GM18868 (cell line): ENCODE measurements at regions not wholly inside any gene's neighbourhood (a gene's known extent, or its start where the extent isn't known, plus 50 kb on each side); places are given as distances from the start of the nearest gene placed in this dataset.

Experiments used
- ATAC-seq: cut with Tn5 transposase; IDR thresholded peaks from one replicate; pipeline ENCODE4 v1.9.1; 2021; ENCODE audit warnings: mild to moderate bottlenecking, moderate library complexity; ENCODE audit not compliant: unreplicated experiment

DNA sequence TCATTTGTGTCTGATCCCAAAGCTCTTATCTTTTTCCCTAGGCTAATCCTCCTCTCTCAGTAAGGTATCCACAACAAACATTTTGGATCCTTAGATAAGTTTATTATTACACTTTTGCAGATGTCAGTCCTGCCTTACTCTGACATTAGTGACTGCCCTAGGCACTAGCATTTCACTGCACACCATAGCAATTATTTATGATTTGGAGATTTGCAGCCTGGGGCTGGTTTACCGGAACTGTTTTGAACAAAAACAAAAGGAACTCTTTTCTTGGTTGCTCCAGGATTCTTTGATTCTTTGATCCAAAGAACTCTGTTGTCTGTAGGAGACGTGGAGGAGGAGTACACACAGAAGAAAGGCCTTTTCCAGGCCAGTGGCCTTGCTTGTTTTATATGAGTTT is 80.4 kb downstream of the EDNRB start:
- ATAC-seq = no peak

DNA sequence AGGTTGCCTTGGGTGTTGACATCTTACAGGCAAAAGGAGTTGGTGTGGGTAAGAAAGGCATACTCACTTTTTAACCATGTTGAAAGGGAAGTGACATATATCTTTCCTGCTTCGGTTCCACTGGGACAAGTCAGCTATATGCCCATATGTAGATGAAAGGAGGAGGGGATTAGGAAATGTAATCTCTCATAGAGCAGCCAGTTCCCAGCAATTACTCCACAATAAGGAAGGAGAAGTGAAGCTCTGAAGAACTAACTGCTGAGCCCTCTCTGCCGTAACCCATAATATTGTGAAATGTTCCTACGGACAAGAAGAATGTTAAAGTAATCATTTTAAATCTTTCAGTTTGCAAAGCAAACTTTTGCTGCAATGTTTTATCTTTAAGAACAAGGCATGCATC is 82.2 kb downstream of the EDNRB start:
- no peak for ATAC-seq

DNA sequence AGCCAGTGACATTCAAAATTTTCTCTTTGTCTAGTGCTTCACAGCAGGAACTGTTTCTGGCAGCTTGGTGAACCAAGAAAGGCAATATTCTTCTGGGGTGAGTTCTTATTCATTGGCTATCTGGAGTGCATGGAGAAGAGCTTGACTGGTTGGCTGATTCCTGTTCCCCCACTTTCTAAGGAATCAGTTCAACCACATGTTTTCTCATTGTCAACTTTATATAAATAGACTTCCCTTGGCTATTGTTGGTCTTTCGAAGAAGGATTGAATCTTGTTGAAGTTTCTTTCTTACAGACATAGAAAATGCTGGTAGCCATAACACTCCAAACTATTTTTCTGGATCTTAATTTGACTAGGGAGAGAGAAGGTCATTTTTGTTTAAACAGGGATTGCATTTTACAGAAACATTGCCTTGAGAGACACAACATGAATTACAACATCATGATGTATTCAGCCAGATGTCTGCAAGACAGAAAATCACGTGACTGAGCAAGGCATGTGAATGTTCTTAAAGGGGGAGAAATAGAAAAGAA is 85.2 kb downstream of the EDNRB start:
- ATAC-seq = no peak

DNA sequence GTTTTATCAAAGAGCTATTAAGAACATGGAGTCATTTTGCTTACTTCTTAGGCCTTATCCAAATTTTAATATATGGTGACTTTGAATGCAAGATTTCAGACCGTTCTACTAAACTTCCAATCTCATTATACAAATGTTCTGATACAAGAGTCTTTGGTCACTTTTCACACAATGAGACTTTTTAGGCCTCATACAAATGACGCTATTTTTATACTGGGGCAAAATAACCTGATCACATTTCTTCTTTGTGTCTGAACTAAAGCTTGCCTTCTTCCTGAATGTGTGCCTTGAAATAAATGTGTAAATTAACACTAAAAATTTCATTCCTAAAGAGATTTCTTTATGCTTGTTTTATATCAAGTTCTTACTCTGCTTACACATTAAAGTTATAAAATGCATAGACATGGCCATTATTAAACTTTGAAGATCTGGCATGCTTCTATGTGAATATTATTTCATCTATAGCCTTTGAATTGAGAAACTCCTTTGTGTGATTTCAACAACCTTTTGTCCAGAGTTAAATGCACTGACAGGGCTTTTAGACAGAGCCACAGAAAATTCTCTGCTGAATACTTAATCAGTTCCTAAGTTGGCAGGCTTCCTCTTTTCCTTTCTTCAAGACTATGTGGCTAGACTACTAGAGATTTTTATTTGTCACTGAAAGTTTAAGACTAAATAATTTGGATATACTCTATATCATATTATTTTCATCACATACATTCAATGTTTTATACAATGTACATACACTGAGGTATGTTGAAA is 86.1 kb downstream of the EDNRB start:
- ATAC-seq = no peak

DNA sequence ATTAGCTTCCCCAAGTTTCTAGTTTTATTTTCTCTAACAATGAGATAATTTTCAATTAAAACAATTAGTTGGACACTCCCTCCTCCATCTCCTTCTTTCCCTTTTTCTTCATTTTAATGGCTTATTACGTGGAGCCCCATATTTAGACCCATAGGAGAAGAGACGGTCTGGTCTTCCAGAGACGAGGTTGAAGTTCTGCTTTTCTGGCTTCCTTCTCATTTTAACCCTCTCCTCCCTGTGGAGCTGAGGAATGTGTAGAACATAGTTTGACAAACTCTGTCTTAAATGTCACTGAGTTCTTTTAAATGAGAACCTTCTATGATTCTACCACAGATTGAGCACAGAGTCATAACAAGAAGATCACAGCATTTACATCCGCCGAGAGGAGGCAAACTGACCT is 86.8 kb downstream of the EDNRB start:
- no peak for ATAC-seq

DNA sequence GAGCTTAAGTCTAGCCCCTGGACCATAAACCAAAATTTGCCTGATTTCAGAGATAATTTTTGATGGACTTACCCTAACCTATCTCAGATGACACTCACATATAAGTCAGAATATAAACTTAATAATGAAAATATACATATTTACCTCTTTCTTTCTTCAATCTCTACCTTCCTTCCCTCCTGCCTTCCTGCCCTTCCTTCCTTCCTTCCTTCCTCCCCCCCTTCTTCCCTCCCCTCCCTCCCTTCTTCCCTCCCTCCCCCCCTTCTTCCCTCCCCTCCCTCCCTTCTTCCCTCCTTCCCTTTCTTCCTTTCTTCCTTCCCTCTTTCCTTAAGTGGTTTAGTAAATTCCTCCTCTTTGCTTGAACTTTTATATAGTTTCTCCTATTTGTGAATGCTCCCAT is 88.7 kb downstream of the EDNRB start:
- ATAC-seq = no peak

DNA sequence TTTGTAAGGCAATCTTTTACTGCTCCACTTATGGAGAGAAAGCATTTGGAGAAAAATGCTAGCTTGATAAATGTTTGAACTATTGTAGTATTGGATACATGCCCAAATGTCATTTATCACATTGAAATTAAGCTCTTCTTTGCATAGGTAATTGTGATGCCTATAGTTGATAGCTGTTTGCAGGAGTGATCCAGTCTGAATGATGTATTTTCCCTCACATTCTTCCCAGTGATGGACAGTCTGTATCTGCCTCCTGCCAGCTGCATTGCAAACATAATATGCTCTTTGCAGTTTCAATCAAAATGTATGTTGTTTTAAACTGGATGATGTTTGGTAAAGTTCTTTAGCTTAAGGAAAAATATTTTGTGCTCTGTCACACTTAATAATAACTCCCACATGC is 89.8 kb downstream of the EDNRB start:
- no peak for ATAC-seq

DNA sequence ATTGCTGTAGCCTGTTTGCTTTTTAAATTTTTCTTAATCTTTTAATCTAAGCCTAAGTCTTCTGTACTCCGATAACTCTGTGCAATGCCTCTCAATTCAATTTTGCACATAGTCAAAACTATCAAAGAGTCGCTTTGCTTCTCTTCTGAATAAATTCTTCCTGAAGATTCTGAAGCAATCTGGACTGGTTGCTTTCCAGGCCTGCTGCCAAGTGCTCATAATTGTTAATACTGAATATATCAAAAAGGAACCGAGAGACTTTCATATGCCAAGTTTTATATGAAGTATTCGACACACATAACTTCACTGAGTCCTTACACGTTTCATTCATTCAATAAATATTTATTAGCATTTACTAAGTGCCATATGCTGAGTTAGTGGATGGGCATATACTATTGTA is 91.3 kb downstream of the EDNRB start:
- ATAC-seq = no peak

DNA sequence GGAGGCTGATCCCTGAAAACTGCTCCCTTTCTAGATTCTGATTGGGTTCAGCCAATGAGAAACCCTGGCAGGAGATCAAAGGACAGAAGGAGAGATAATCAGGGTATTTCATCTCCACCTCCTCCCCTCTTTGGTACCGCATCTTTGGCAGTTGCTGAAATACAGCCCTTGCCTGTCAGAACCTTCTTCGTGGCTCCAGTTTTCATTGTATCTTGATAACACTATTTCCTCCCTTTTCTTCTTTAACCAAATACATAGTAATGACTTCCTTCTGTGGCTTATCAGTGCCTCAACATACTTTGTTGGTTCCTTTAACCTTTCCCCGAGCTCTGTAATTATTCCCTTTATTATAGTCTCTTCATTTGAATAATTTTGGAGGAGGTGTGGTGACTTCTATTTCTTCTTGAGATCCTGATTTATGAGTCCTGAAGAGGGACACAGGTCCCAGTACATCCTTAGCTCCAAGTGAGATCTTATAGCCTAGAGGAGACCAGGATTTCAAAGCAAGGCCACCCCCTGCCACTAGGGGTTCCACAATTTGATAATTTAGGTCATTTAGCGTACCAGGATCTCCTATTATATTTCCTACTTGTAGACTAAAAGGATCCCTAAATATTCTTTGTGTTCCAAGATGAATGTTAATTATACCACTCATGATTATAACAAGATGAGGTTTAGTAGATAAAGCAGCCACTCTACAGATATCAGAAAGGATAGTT is 98.0 kb downstream of the EDNRB start:
- peak; percentile 53 for ATAC-seq

DNA sequence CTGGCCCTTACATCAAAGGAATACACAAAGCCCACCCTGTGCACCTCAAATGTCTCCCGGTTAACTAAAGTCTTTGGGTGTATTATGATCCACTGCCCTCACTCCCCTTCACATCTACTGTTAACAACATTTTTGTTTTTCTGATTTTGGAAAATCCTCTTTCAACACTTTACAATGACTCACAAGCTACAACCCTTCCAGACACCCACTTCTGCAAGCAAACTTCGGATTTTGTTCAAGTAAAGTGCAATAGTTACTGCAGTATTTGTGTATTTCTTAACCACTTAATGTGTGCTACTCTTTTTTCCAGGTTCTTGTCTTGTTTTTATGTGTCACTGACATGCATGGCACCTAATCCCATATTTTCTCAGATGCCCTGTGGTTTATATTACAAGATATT is 101.1 kb downstream of the EDNRB start:
- ATAC-seq = no peak

DNA sequence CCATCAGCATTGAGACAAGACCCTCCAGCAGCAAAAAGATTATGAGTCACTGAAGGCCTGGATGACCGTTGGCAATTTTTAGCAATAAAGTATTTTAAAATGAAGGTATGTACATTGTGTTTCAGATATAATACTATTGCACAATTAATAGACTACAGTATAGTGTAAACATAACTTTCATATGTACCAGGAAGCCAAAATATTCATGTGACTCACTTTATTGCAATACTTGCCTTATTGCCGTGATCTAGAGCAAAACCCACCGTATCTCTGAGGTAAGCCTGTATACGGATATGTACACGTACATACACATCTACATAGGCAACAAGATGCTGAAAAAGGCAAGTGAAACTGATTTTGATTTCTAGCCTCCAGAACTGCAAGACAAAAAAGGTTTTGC is 103.3 kb downstream of the EDNRB start:
- ATAC-seq = no peak
